Mammary epithelial cell (primary cell): ENCODE measurements at regions not wholly inside any gene's neighbourhood (a gene's known extent, or its start where the extent isn't known, plus 50 kb on each side); places are given as distances from the start of the nearest gene placed in this dataset.

Experiments used
- CTCF ChIP-seq, 2 donors: IDR thresholded peaks in 1 of 2; conservative IDR thresholded peaks in 1 of 2; 2 replicates each; pipeline ENCODE4 v1.5.1; 2011 to 2012; ENCODE audit warnings: inconsistent platforms in 2 of 2, low read length in 2 of 2, mild to moderate bottlenecking in 2 of 2, control low read depth in 1 of 2, low read depth in 1 of 2; ENCODE audit not compliant: insufficient read depth in 1 of 2; ENCODE audit errors: extremely low read depth in 1 of 2
- EZH2 ChIP-seq: IDR thresholded peaks from 2 replicates; pipeline ENCODE4 v1.6.1; 2012; ENCODE audit warnings: low read length, inconsistent platforms, borderline replicate concordance

GRCh38 chr11:71356280-71356876 is 91.8 kb downstream of the DHCR7 start:
- TF ChIP-seq CTCF (conservative IDR thresholded peaks at IDR 0.05 in 1 of 2, IDR thresholded peaks at IDR 0.05 in 1 of 2; ENCODE audit: extremely low read depth in 1 of 2, insufficient read depth in 1 of 2, low read depth in 1 of 2, low read length in 2 of 2) (no peak), EZH2 (no peak)
